ENCODE measurements at regions not wholly inside any gene's neighbourhood (a gene's known extent, or its start where the extent isn't known, plus 50 kb on each side); places are given as distances from the start of the nearest gene placed in this dataset.

- H3K9me3 ChIP-seq (ENCODE audit: control insufficient read depth, insufficient read depth, low read depth, low read length): no peaks in the 10 kb centered on the region
- H3K36me3 ChIP-seq (ENCODE audit: control insufficient read depth in 2 of 2, insufficient read depth in 1 of 2, low read length in 2 of 2): no peaks in the 10 kb centered on the region
- CTCF ChIA-PET: no interaction called here
- H3K4me1 ChIP-seq (ENCODE audit: control insufficient read depth, insufficient read depth, low read length): no peaks in the 10 kb centered on the region
- POLR2A ChIA-PET: no interaction called here
- TF ChIP-seq ZNF155 (tag by site-specific recombination; IDR thresholded peaks at IDR 0.05) (no peak), ZNF626 (tag by site-specific recombination; IDR thresholded peaks at IDR 0.05) (no peak), ZBTB44 (tag by site-specific recombination; IDR thresholded peaks at IDR 0.05) (no peak), ZNF658 (tag by site-specific recombination; IDR thresholded peaks at IDR 0.05) (no peak), ZNF623 (tag by site-specific recombination; IDR thresholded peaks at IDR 0.05) (no peak), ZNF362 (tag by site-specific recombination; IDR thresholded peaks at IDR 0.05) (no peak), ZNF19 (tag by site-specific recombination; IDR thresholded peaks at IDR 0.05; ENCODE audit: low read depth) (no peak), SALL2 (tag by site-specific recombination; IDR thresholded peaks at IDR 0.05; ENCODE audit: borderline replicate concordance) (no peak), ZNF670 (tag by site-specific recombination; IDR thresholded peaks at IDR 0.05; ENCODE audit: low read depth) (no peak), ZNF837 (tag by site-specific recombination; IDR thresholded peaks at IDR 0.05) (no peak), YY1 (tag by site-specific recombination; IDR thresholded peaks at IDR 0.05) (no peak), ZNF239 (tag by site-specific recombination; IDR thresholded peaks at IDR 0.05) (no peak)
- H3K4me3 ChIP-seq (ENCODE audit: low read depth, low read length): no peak overlapping the region
- no peak overlapping the region for H3K27ac ChIP-seq (ENCODE audit: extremely low read depth, low read depth, low read length)
These were observed 65.8 kb upstream of the BRINP1 start for GRCh38 chr9:119435076-119435475.

GRCh38 chr9:119432428-119432827 lies 63.2 kb upstream of the BRINP1 start:
- POLR2A ChIA-PET: no interaction called here
- no peaks in the 10 kb centered on the region for H3K36me3 ChIP-seq (ENCODE audit: control insufficient read depth in 2 of 2, insufficient read depth in 1 of 2, low read length in 2 of 2)
- TF ChIP-seq, protein P1, sequence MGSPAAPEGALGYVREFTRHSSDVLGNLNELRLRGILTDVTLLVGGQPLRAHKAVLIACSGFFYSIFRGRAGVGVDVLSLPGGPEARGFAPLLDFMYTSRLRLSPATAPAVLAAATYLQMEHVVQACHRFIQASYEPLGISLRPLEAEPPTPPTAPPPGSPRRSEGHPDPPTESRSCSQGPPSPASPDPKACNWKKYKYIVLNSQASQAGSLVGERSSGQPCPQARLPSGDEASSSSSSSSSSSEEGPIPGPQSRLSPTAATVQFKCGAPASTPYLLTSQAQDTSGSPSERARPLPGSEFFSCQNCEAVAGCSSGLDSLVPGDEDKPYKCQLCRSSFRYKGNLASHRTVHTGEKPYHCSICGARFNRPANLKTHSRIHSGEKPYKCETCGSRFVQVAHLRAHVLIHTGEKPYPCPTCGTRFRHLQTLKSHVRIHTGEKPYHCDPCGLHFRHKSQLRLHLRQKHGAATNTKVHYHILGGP (tag by site-specific recombination; IDR thresholded peaks at IDR 0.05): no peak
- TF ChIP-seq ZNF518A (tag by site-specific recombination; conservative IDR thresholded peaks at IDR 0.05; ENCODE audit: low read depth): no peak
- TF ChIP-seq ZNF677 (tag by site-specific recombination; IDR thresholded peaks at IDR 0.05): no peak
- no peak for TF ChIP-seq KLF7 (tag by site-specific recombination; IDR thresholded peaks at IDR 0.05; ENCODE audit: borderline replicate concordance)
- no peak for TF ChIP-seq ZNF830 (tag by site-specific recombination; IDR thresholded peaks at IDR 0.05; ENCODE audit: low read depth)
- TF ChIP-seq ZFP3 (tag by site-specific recombination; IDR thresholded peaks at IDR 0.05; ENCODE audit: low read depth): no peak
- no peak for TF ChIP-seq ZNF354C (tag by site-specific recombination; IDR thresholded peaks at IDR 0.05; ENCODE audit: borderline replicate concordance, low read depth)
- no peak for TF ChIP-seq ZNF571 (tag by site-specific recombination; IDR thresholded peaks at IDR 0.05)
- no peaks in the 10 kb centered on the region for H3K4me1 ChIP-seq (ENCODE audit: control insufficient read depth, insufficient read depth, low read length)
- no peak overlapping the region for H3K4me3 ChIP-seq (ENCODE audit: low read depth, low read length)
- CTCF ChIA-PET: no interaction called here
- no peak overlapping the region for H3K27ac ChIP-seq (ENCODE audit: extremely low read depth, low read depth, low read length)
- H3K9me3 ChIP-seq (ENCODE audit: control insufficient read depth, insufficient read depth, low read depth, low read length): no peaks in the 10 kb centered on the region

All from HEK293 (cell line).